ENCODE measurements at regions not wholly inside any gene's neighbourhood (a gene's known extent, or its start where the extent isn't known, plus 50 kb on each side); places are given as distances from the start of the nearest gene placed in this dataset.

GRCh38 chr4:181524499-181524898 lies 718.7 kb upstream of the TENM3 start:
- H3K4me3 ChIP-seq: no peak overlapping the region
- H3K36me3 ChIP-seq: no peaks in the 10 kb centered on the region
- intact Hi-C loops (cut with DNase I; ENCODE audit: low total_unique reads): no loop called here
- H3K4me1 ChIP-seq: no peaks in the 10 kb centered on the region
- TF ChIP-seq CTCF (IDR thresholded peaks at IDR 0.05 in 4 of 5, conservative IDR thresholded peaks at IDR 0.05 in 1 of 5) (no peak), POLR2A (IDR thresholded peaks at IDR 0.05) (no peak)
- ATAC-seq: no peak
- no peak overlapping the region for H3K27ac ChIP-seq
- in situ Hi-C loops (cut with MboI; ENCODE audit: low sequenced_read_pairs in 4 of 4): loop anchor here in 1 of 4 donors (10.0 kb wide), 1 partner anchor 380 kb away; no protein-coding TSS in a partner anchor
- no peaks in the 10 kb centered on the region for H3K9me3 ChIP-seq
- DNase-seq: no peak
- H3K27me3 ChIP-seq: peaks cover 0 to 3% (median 0%) of the 10 kb centered on the region in 3 donors

GRCh38 chr4:181525634-181526033 lies 717.6 kb upstream of the TENM3 start:
- Histone ChIP-seq H3K4me3 (no peak overlapping the region), H3K9me3 (no peaks in the 10 kb centered on the region), H3K4me1 (no peaks in the 10 kb centered on the region), H3K27ac (no peak overlapping the region), H3K27me3 (peaks cover 0 to 3% (median 0%) of the 10 kb centered on the region in 3 donors), H3K36me3 (no peaks in the 10 kb centered on the region)
- no peak for TF ChIP-seq CTCF (IDR thresholded peaks at IDR 0.05 in 4 of 5, conservative IDR thresholded peaks at IDR 0.05 in 1 of 5)
- TF ChIP-seq POLR2A (IDR thresholded peaks at IDR 0.05): no peak
- DNase-seq (no peak), ATAC-seq (no peak)
- intact Hi-C loops (cut with DNase I; ENCODE audit: low total_unique reads): no loop called here
- in situ Hi-C loops (cut with MboI; ENCODE audit: low sequenced_read_pairs in 4 of 4): loop anchor here (5.0 to 25.0 kb wide), 4 partner anchors 238 to 388 kb away; no protein-coding TSS in a partner anchor

GRCh38 chr4:181528570-181529184 lies 714.5 kb upstream of the TENM3 start:
- H3K4me3 ChIP-seq: no peak overlapping the region
- TF ChIP-seq POLR2A (IDR thresholded peaks at IDR 0.05) (no peak), CTCF (IDR thresholded peaks at IDR 0.05 in 4 of 5, conservative IDR thresholded peaks at IDR 0.05 in 1 of 5) (peak; percentile 48 to 77 (median 60))
- in situ Hi-C loops (cut with MboI; ENCODE audit: low sequenced_read_pairs in 4 of 4) (loop anchor here (5.0 to 25.0 kb wide), 4 partner anchors 241 to 391 kb away; no protein-coding TSS in a partner anchor), intact Hi-C loops (cut with DNase I; ENCODE audit: low total_unique reads) (loop anchor here (1.0 kb wide), 1 partner anchor 385 kb away; no protein-coding TSS in a partner anchor)
- no peaks in the 10 kb centered on the region for H3K36me3 ChIP-seq
- H3K27ac ChIP-seq: no peak overlapping the region
- peak in 1 of 2 donors; percentile 58 for ATAC-seq
- H3K27me3 ChIP-seq: no peaks in the 10 kb centered on the region
- peak; percentile 3 to 19 for DNase-seq
- H3K4me1 ChIP-seq: no peaks in the 10 kb centered on the region
- no peaks in the 10 kb centered on the region for H3K9me3 ChIP-seq

GRCh38 chr4:181529537-181529936 lies 713.7 kb upstream of the TENM3 start:
- Histone ChIP-seq H3K27ac (no peak overlapping the region), H3K4me1 (no peaks in the 10 kb centered on the region), H3K4me3 (no peak overlapping the region), H3K27me3 (no peaks in the 10 kb centered on the region), H3K36me3 (no peaks in the 10 kb centered on the region), H3K9me3 (no peaks in the 10 kb centered on the region)
- ATAC-seq (no peak), DNase-seq (no peak)
- in situ Hi-C loops (cut with MboI; ENCODE audit: low sequenced_read_pairs in 4 of 4): loop anchor here (5.0 to 25.0 kb wide), 4 partner anchors 242 to 392 kb away; no protein-coding TSS in a partner anchor
- TF ChIP-seq CTCF (IDR thresholded peaks at IDR 0.05 in 4 of 5, conservative IDR thresholded peaks at IDR 0.05 in 1 of 5): no peak
- TF ChIP-seq POLR2A (IDR thresholded peaks at IDR 0.05): no peak
- intact Hi-C loops (cut with DNase I; ENCODE audit: low total_unique reads): no loop called here

Data from gastrocnemius medialis (tissue), 4 donors.